ENCODE measurements at regions not wholly inside any gene's neighbourhood (a gene's known extent, or its start where the extent isn't known, plus 50 kb on each side); places are given as distances from the start of the nearest gene placed in this dataset.
"Not testable (repeated sequence)": the region's sequence is repeated elsewhere in the genome, so short reads cannot be mapped to it uniquely, and the experiment has no call there.

GRCh38 chr4:117927823-117928222, 106.5 kb upstream of the NDST3 start:
- not testable (repeated sequence) for H3K27ac Mint-ChIP-seq; H3K9me3 Mint-ChIP-seq; H3K4me1 Mint-ChIP-seq (ENCODE audit: low read depth in 2 of 2); DNase-seq; H3K36me3 Mint-ChIP-seq (ENCODE audit: insufficient read depth); ATAC-seq (replicated peaks); H3K4me3 Mint-ChIP-seq; H3K27me3 Mint-ChIP-seq

DNA sequence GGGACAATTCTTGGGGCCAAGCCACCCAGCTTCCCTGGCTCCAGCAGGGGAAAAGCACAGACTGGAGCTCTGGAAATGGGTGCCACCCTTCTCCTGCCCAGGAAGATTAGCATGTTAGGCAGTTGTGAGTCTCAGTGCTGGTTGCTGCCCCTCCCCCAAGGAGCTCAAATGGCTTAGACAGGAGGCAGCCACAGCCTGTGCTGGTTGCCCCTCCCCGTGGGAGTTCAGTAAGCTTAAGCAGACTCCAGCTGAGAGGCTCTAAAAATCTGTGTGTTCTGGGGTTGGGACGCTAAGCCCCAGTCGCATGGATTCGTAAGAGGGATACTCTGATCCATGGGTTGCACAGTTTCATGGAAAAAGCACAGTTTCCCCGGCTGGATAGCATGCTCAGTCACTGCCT, 92.7 kb upstream of the NDST3 start:
- H3K27ac Mint-ChIP-seq = no peak overlapping the region
- no peak overlapping the region for H3K4me3 Mint-ChIP-seq
- ATAC-seq (replicated peaks) (no peak), DNase-seq (no peak)
- peaks cover 0 to 7% of the 10 kb centered on the region in 2 donors for H3K9me3 Mint-ChIP-seq
- H3K4me1 Mint-ChIP-seq (ENCODE audit: low read depth in 2 of 2) = no peaks in the 10 kb centered on the region
- no peaks in the 10 kb centered on the region for H3K27me3 Mint-ChIP-seq
- no peaks in the 10 kb centered on the region for H3K36me3 Mint-ChIP-seq (ENCODE audit: insufficient read depth)

DNA sequence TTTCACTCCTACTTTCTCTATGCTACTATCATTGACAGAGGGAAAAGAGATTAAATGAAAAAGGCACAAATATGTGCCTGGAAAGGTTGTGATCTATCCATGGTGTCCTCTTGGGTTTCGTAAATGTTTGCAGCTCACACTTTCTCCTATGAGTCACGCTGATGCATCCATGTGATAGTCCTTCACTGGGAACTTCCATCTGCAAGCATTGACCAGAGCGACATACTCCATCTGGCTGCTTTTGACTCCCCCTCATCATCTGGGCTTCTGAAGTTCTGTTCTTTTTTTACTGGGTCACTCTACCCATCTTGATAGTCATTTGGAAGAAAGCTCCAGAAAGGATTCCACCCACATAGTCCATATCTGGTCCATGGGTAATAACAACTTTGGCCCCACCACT, 84.7 kb upstream of the NDST3 start:
- peaks cover 0 to 7% of the 10 kb centered on the region in 2 donors for H3K9me3 Mint-ChIP-seq
- ATAC-seq (replicated peaks) = no peak
- no peak overlapping the region for H3K27ac Mint-ChIP-seq
- no peak for DNase-seq
- H3K4me3 Mint-ChIP-seq = no peak overlapping the region
- H3K27me3 Mint-ChIP-seq = no peaks in the 10 kb centered on the region
- H3K36me3 Mint-ChIP-seq (ENCODE audit: insufficient read depth) = no peaks in the 10 kb centered on the region
- no peaks in the 10 kb centered on the region for H3K4me1 Mint-ChIP-seq (ENCODE audit: low read depth in 2 of 2)

GRCh38 chr4:117957571-117957970, 76.7 kb upstream of the NDST3 start:
- DNase-seq = no peak
- no peaks in the 10 kb centered on the region for H3K4me1 Mint-ChIP-seq (ENCODE audit: low read depth in 2 of 2)
- H3K27me3 Mint-ChIP-seq = no peaks in the 10 kb centered on the region
- H3K27ac Mint-ChIP-seq = no peak overlapping the region
- no peak for ATAC-seq (replicated peaks)
- no peaks in the 10 kb centered on the region for H3K36me3 Mint-ChIP-seq (ENCODE audit: insufficient read depth)
- H3K4me3 Mint-ChIP-seq = no peak overlapping the region
- H3K9me3 Mint-ChIP-seq = peaks cover 0 to 5% of the 10 kb centered on the region in 2 donors

DNA sequence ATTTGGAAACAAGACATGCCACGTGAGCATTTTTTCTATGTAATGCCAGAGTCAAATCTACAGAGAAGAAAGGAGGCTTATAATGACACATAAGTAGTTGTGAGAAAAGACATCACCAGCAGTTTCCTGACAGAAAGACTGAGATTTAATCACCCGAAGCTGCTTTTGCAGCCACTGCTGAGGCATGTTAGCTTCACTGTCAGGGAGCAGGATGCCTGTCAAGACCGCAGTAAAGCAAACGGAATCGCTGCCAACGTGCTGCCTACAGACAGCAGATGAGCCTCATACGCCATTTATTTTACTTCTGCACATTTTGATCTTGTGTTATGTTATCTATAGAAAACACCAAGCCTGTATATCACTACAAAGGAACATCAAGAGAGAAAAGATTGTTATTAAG, 68.7 kb upstream of the NDST3 start:
- H3K4me1 Mint-ChIP-seq (ENCODE audit: low read depth in 2 of 2) = no peaks in the 10 kb centered on the region
- DNase-seq (no peak), ATAC-seq (replicated peaks) (no peak)
- H3K36me3 Mint-ChIP-seq (ENCODE audit: insufficient read depth) = no peaks in the 10 kb centered on the region
- H3K27ac Mint-ChIP-seq = no peak overlapping the region
- H3K4me3 Mint-ChIP-seq = no peak overlapping the region
- H3K27me3 Mint-ChIP-seq = no peaks in the 10 kb centered on the region
- peaks cover 0 to 4% of the 10 kb centered on the region in 2 donors for H3K9me3 Mint-ChIP-seq

- ATAC-seq (replicated peaks) = no peak
- H3K27me3 Mint-ChIP-seq = no peaks in the 10 kb centered on the region
- DNase-seq = no peak
- H3K4me1 Mint-ChIP-seq (ENCODE audit: low read depth in 2 of 2) = no peaks in the 10 kb centered on the region
- H3K36me3 Mint-ChIP-seq (ENCODE audit: insufficient read depth) = no peaks in the 10 kb centered on the region
- no peak overlapping the region for H3K4me3 Mint-ChIP-seq
- no peak overlapping the region for H3K27ac Mint-ChIP-seq
- H3K9me3 Mint-ChIP-seq = peaks cover 0 to 4% of the 10 kb centered on the region in 2 donors
These were observed 65.7 kb upstream of the NDST3 start for GRCh38 chr4:117968606-117969005.

DNA sequence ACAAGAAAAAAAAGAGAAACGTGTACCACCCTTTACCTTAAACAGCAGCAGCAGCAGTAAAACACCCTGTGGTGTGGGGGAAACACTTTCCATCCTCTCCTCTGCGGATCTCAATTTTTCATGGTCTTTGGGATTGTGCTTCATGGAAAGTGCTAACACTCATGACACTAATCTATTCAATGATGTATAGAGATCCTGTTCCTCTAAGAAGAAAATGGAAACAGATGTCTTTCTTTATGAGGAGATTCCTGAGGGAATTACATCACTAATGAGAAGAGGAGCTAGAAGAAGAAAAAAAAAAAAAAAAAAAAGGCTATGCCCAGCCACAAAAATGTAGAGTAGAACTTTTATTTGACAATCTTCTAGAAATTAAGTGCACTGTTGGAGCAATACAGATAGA, 62.9 kb upstream of the NDST3 start:
- no peaks in the 10 kb centered on the region for H3K36me3 Mint-ChIP-seq (ENCODE audit: insufficient read depth)
- no peaks in the 10 kb centered on the region for H3K4me1 Mint-ChIP-seq (ENCODE audit: low read depth in 2 of 2)
- DNase-seq (no peak), ATAC-seq (replicated peaks) (no peak)
- H3K9me3 Mint-ChIP-seq = peaks cover 0 to 2% of the 10 kb centered on the region in 2 donors
- no peak overlapping the region for H3K4me3 Mint-ChIP-seq
- no peak overlapping the region for H3K27ac Mint-ChIP-seq
- H3K27me3 Mint-ChIP-seq = no peaks in the 10 kb centered on the region

- Mint-ChIP-seq H3K4me1 (ENCODE audit: low read depth in 2 of 2) (no peaks in the 10 kb centered on the region), H3K9me3 (peaks cover 8 to 28% of the 10 kb centered on the region in 2 donors), H3K27ac (no peak overlapping the region), H3K4me3 (no peak overlapping the region), H3K27me3 (no peaks in the 10 kb centered on the region), H3K36me3 (ENCODE audit: insufficient read depth) (no peaks in the 10 kb centered on the region)
- ATAC-seq (replicated peaks) = no peak
- no peak for DNase-seq
These were observed 50.5 kb upstream of the NDST3 start for GRCh38 chr4:117983541-117984365.

- no peak overlapping the region for H3K27ac Mint-ChIP-seq
- ATAC-seq (replicated peaks) = no peak
- H3K36me3 Mint-ChIP-seq (ENCODE audit: insufficient read depth) = no peaks in the 10 kb centered on the region
- peaks cover 7 to 22% of the 10 kb centered on the region in 2 donors for H3K9me3 Mint-ChIP-seq
- no peak for DNase-seq
- no peaks in the 10 kb centered on the region for H3K27me3 Mint-ChIP-seq
- H3K4me3 Mint-ChIP-seq = no peak overlapping the region
- H3K4me1 Mint-ChIP-seq (ENCODE audit: low read depth in 2 of 2) = no peaks in the 10 kb centered on the region
These were observed 50.0 kb upstream of the NDST3 start for GRCh38 chr4:117984366-117984680.

All from effector memory CD8-positive, alpha-beta T cell (primary cell).